IMR-90 (cell line): ENCODE measurements at regions not wholly inside any gene's neighbourhood (a gene's known extent, or its start where the extent isn't known, plus 50 kb on each side); places are given as distances from the start of the nearest gene placed in this dataset.
A peak's percentile ranks its signal among the peaks of the same experiment; 100 is the strongest.
"Not testable (repeated sequence)": the region's sequence is repeated elsewhere in the genome, so short reads cannot be mapped to it uniquely, and the experiment has no call there.

ENCODE experiments used
- BHLHE40 ChIP-seq: fragments of 150-350 bp; IDR thresholded peaks from 2 replicates; pipeline ENCODE4 v1.6.1; 2016; ENCODE audit warnings: mild to moderate bottlenecking, low read depth, low read length
- CHD1 ChIP-seq: IDR thresholded peaks from 2 replicates; pipeline ENCODE4 v1.6.1; 2012; ENCODE audit warnings: low read depth, low read length, improper control_type of control experiment
- MAFK ChIP-seq: IDR thresholded peaks from 2 replicates; pipeline ENCODE4 v1.6.1; 2012; ENCODE audit warnings: low read depth, low read length, improper control_type of control experiment
- MAZ ChIP-seq: IDR thresholded peaks from 2 replicates; pipeline ENCODE4 v1.6.1; 2012; ENCODE audit warnings: low read depth, mild to moderate bottlenecking, low read length, improper control_type of control experiment, moderate library complexity, borderline replicate concordance
- MXI1 ChIP-seq: IDR thresholded peaks from 2 replicates; pipeline ENCODE4 v1.6.1; 2012; ENCODE audit warnings: low read depth, mild to moderate bottlenecking, low read length, moderate library complexity, borderline replicate concordance
- NFE2L2 ChIP-seq: fragments of 150-350 bp; IDR thresholded peaks from 2 replicates; pipeline ENCODE4 v1.6.1; 2016; ENCODE audit warnings: low read depth, mild to moderate bottlenecking, low read length
- POLR2A ChIP-seq: IDR thresholded peaks from 2 replicates; pipeline ENCODE4 v1.6.1; 2012; ENCODE audit warnings: mild to moderate bottlenecking, low read depth, low read length
- SMC3 ChIP-seq: fragments of 150-350 bp; IDR thresholded peaks from 2 replicates; pipeline ENCODE4 v1.6.1; 2016; ENCODE audit warnings: low read depth, mild to moderate bottlenecking, antibody characterized with exemption, low read length, moderate library complexity
- TF ChIP-seq, protein P1 (sequence below): conservative IDR thresholded peaks from 2 replicates; pipeline ENCODE4 v1.5.1; 2012; ENCODE audit warnings: mild to moderate bottlenecking, low read depth, low read length, improper control_type of control experiment

- not testable (repeated sequence) for TF ChIP-seq SMC3, POLR2A, MAZ, CHD1, BHLHE40, MXI1, NFE2L2
- TF ChIP-seq, protein P1, sequence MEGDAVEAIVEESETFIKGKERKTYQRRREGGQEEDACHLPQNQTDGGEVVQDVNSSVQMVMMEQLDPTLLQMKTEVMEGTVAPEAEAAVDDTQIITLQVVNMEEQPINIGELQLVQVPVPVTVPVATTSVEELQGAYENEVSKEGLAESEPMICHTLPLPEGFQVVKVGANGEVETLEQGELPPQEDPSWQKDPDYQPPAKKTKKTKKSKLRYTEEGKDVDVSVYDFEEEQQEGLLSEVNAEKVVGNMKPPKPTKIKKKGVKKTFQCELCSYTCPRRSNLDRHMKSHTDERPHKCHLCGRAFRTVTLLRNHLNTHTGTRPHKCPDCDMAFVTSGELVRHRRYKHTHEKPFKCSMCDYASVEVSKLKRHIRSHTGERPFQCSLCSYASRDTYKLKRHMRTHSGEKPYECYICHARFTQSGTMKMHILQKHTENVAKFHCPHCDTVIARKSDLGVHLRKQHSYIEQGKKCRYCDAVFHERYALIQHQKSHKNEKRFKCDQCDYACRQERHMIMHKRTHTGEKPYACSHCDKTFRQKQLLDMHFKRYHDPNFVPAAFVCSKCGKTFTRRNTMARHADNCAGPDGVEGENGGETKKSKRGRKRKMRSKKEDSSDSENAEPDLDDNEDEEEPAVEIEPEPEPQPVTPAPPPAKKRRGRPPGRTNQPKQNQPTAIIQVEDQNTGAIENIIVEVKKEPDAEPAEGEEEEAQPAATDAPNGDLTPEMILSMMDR: not testable (repeated sequence)
- peak; percentile 68 for TF ChIP-seq MAFK
Measured at GRCh38 chr15:30697315-30697685, 71.4 kb downstream of the ARHGAP11B start.
